K562 (cell line): ENCODE measurements at regions not wholly inside any gene's neighbourhood (a gene's known extent, or its start where the extent isn't known, plus 50 kb on each side); places are given as distances from the start of the nearest gene placed in this dataset.
A peak's percentile ranks its signal among the peaks of the same experiment; 100 is the strongest.

Experiments
- CREBBP ChIP-seq: IDR thresholded peaks from one replicate; pipeline ENCODE4 v1.6.1; 2012; ENCODE audit warnings: low read depth, mild to moderate bottlenecking, control low read depth, inconsistent platforms, low read length
- ILF3 ChIP-seq: fragments of 450-650 bp; IDR thresholded peaks from 2 replicates; pipeline ENCODE4 v1.6.1; 2018; ENCODE audit warnings: antibody characterized with exemption, mild to moderate bottlenecking, moderate library complexity, borderline replicate concordance
- JUNB ChIP-seq: fragments of 450-650 bp; formaldehyde crosslinking; conservative IDR thresholded peaks from 2 replicates; pipeline ENCODE4 v1.4.0; 2020; ENCODE audit warnings: mild to moderate bottlenecking
- KDM1A ChIP-seq, 2 experiments: fragments of 450-650 bp; IDR thresholded peaks; 2 replicates each; pipeline ENCODE4 v1.6.1; 2016; ENCODE audit warnings: mild to moderate bottlenecking in 2 of 2
- MAFK ChIP-seq: IDR thresholded peaks from 2 replicates; pipeline ENCODE4 v1.6.1; 2011; ENCODE audit warnings: low read length, improper control_type of control experiment
- POLR2A ChIP-seq: fragments of 450-650 bp; conservative IDR thresholded peaks from 2 replicates; pipeline ENCODE4 v1.6.1; 2016
- PURB ChIP-seq: sonication (generic); formaldehyde crosslinking; IDR thresholded peaks from 2 replicates; pipeline ENCODE4 v1.9.0; 2021; ENCODE audit warnings: low read depth, mild to moderate bottlenecking, missing genetic modification reagents
- RREB1 ChIP-seq: fragments of 250-450 bp; sonication (Bioruptor Pico); IDR thresholded peaks from 2 replicates; pipeline ENCODE4 v1.4.0; 2020
- SAFB ChIP-seq: fragments of 200-400 bp; formaldehyde crosslinking; IDR thresholded peaks from 2 replicates; pipeline ENCODE4 v1.6.1; 2017; ENCODE audit warnings: low read depth, low read length, borderline replicate concordance
- SLC30A9 ChIP-seq: fragments of 250-450 bp; sonication (Bioruptor Pico); IDR thresholded peaks from 2 replicates; pipeline ENCODE4 v1.8.0; 2022; ENCODE audit warnings: mild to moderate bottlenecking, moderate library complexity
- SRSF1 ChIP-seq: fragments of 200-400 bp; formaldehyde crosslinking; IDR thresholded peaks from 2 replicates; pipeline ENCODE4 v1.6.1; 2017; ENCODE audit warnings: mild to moderate bottlenecking, low read depth, low read length, moderate library complexity
- TAF9B ChIP-seq: fragments of 450-650 bp; IDR thresholded peaks from 2 replicates; pipeline ENCODE4 v1.6.1; 2018; ENCODE audit warnings: mild to moderate bottlenecking; ENCODE audit not compliant: partially characterized antibody
- TGIF2 ChIP-seq: sonication (generic); formaldehyde crosslinking; IDR thresholded peaks from 2 replicates; pipeline ENCODE4 v1.8.1; 2022; ENCODE audit warnings: mild to moderate bottlenecking, missing genetic modification reagents, moderate library complexity
- ZNF280B ChIP-seq: fragments of 250-450 bp; sonication (Bioruptor Pico); IDR thresholded peaks from 2 replicates; pipeline ENCODE4 v1.5.1; 2021; ENCODE audit warnings: mild to moderate bottlenecking
- ZNF583 ChIP-seq: fragments of 250-450 bp; sonication (Bioruptor Pico); IDR thresholded peaks from 2 replicates; pipeline ENCODE4 v1.4.0; 2020
- TF ChIP-seq, protein P1 (sequence below): fragments of 450-650 bp; formaldehyde crosslinking; IDR thresholded peaks from 2 replicates; pipeline ENCODE4 v1.4.0; 2020; ENCODE audit warnings: mild to moderate bottlenecking, moderate library complexity

DNA sequence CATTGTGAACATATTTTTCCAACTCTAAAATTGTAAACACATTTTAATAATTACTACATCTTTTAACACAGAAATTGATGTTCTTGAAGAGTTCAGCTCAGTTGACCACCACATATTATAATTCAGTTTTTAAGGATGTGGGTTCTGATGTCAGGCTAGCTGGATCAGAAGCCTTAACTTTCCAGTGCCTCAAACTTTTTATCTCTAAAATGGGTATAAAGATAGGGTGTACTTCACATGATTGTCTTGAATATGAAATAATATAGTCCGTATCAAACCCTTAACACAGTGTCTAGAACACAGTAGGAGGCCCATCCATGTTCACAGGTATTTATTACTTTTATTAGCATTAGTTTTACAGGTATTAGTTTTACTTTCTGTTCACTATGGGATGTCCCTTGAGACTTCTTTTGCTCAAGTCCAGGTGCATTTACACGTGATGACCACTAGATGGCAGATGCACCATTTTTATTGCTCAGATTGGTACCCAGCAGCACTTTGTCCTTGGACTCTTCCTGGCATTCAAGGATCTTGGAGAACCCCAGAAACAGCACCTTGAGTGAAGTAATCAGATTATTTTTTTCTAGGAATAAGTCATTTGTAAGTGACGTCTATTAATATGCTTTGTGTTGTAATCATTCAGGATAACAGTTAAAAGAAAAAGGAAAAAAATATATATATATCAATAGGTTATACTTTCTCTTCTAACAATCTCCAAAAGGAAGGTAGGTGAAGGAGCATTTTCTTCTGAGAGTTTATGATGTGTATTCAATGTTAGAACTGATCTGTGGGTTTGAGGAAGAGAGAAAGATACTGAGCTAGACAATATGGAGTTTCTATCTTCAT lies 580.2 kb downstream of the ETNK1 start (continued):
- TF ChIP-seq, protein P1, sequence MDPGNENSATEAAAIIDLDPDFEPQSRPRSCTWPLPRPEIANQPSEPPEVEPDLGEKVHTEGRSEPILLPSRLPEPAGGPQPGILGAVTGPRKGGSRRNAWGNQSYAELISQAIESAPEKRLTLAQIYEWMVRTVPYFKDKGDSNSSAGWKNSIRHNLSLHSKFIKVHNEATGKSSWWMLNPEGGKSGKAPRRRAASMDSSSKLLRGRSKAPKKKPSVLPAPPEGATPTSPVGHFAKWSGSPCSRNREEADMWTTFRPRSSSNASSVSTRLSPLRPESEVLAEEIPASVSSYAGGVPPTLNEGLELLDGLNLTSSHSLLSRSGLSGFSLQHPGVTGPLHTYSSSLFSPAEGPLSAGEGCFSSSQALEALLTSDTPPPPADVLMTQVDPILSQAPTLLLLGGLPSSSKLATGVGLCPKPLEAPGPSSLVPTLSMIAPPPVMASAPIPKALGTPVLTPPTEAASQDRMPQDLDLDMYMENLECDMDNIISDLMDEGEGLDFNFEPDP (CRISPR knock-in tag), result no peak
- TF ChIP-seq CREBBP, result no peak
- no peak for TF ChIP-seq RREB1 (CRISPR knock-in tag)
- TF ChIP-seq KDM1A (IDR thresholded peaks at IDR 0.05), result peak in 1 of 2 experiments; percentile 68; a peak in 1 of 4 replicates
- no peak for TF ChIP-seq SAFB
- no peak for TF ChIP-seq ZNF583 (CRISPR knock-in tag)
- no peak for TF ChIP-seq SRSF1
- no peak for TF ChIP-seq JUNB (CRISPR knock-in tag)
- TF ChIP-seq ILF3, result no peak
- no peak for TF ChIP-seq MAFK
- no peak for TF ChIP-seq SLC30A9 (CRISPR knock-in tag)
- no peak for TF ChIP-seq TGIF2 (CRISPR knock-in tag)
- TF ChIP-seq POLR2A, result no peak
- no peak for TF ChIP-seq ZNF280B (CRISPR knock-in tag)
- no peak for TF ChIP-seq PURB (CRISPR knock-in tag)
- no peak for TF ChIP-seq TAF9B
